Renal pelvis (tissue), 1 donor: ENCODE measurements at regions not wholly inside any gene's neighbourhood (a gene's known extent, or its start where the extent isn't known, plus 50 kb on each side); places are given as distances from the start of the nearest gene placed in this dataset.
"Not testable (repeated sequence)": the region's sequence is repeated elsewhere in the genome, so short reads cannot be mapped to it uniquely, and the experiment has no call there.

Experiments used
- DNase-seq: peaks from one replicate; pipeline ENCODE4 v3.0.0-alpha.2; 2013

DNA sequence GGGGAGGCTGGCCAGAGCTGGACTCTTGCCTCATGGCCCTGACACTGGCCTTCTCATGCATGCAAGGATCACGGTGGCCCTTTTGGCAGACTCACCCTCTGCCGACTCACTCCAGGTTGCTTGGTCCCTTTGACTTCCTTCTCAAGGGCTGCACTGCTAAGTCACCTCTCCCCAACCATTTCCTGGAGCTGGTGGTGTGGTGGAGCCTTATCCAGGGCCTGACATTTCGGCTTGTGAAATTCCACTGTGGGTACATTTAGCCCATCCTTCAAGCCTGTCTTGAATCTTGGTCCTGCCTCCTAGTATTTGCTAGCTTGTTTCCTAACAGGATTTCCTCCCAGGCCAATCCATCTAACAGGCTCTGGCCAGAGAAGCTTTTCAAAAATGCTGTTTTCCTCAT lies 52.6 kb upstream of the JUN start:
- DNase-seq, result no peak

DNA sequence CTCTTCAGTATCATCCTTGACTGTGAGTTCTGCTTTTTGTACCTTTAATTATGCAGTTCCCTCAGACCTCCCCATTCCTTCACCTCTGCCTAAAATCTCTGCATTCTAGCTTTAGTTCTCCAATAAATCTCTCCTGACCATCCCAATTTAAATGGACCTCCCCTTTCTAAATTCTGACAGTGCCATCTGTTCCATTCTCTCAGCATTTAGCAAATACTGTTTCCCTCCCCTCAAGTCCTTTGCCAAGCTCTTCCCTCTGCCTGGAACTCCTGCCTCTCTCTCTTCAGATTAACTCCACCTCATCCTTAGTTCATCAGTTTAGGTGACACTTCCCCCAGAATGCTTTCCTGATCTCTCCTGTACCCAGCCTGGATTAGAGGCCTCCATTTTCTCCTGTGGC lies 54.0 kb upstream of the JUN start:
- DNase-seq, result no peak

DNA sequence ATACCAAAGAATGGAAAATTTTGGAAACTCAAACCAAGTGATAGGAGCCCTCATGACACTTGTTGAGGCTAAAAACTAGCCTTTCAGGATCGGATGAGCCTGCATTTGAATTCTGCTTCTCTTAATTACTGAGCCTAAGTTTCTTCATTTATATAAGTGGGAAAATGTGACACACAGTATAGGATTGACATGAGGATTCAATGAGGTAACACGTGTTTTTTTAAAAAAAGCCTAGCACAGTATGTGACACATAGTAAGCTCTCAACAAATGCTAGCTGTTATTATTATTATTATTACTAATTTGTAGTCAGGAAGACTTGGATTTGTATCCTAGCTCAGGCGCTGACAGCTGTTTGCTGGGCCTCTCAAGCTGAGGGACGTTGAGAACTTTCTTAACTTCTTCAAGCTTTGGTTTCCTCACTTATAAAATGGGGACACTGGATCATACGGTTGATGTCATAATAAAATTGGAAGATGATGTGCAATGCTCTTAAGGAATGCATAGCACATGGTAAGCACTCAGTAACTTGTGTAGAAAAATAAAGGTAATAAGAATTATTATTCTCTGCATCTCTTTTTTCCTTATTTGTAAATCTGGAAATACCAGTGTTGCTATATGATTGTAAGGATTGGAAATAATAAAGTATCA lies 55.4 kb upstream of the JUN start:
- DNase-seq, result no peak

DNA sequence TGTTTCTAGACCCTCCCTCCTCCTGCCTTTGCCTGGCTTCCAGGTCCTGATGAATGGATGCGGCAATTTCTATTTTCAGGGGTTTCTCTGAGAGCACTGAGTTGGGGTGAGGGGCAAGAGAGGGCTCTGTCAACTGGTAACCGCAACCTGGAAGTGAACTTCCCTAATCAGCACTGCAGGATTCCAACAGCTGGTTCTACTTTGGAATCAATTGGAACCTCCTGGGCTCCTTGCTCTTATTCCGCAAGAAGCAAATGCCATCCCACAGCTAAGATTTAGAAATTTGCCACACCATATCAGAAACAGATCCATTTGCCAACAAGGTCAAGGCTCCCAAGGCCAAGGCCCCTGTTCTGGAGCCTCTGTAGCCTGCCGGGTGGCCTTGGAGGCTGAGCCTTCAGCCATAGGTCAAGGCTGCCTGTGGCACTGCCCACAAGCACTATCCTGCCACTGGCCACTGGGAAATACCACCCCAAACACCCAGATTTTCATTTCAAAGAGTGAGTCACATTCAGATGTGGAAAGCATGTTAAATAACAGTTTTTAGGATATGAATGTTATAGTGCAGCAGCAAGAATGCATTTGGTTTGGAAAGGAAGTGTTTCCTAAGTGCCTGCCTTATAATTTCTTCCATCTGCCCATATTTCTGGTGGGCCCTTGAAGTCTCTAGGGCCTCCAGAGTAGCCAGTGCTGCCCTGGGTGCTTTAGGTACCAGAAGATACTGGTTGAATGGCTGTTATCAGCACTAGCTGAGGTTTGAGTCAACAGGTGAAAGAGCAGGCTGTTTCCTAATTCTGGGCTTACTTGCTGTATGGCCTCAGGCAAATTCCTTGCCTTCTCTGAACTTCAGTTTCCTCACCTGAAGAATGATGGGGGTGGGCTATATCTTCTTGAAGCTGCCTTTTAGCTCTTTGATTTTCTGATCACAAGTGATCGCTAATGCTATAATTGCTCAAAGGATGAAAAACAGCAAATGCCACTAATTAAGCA lies 56.3 kb upstream of the JUN start:
- no peak for DNase-seq

DNA sequence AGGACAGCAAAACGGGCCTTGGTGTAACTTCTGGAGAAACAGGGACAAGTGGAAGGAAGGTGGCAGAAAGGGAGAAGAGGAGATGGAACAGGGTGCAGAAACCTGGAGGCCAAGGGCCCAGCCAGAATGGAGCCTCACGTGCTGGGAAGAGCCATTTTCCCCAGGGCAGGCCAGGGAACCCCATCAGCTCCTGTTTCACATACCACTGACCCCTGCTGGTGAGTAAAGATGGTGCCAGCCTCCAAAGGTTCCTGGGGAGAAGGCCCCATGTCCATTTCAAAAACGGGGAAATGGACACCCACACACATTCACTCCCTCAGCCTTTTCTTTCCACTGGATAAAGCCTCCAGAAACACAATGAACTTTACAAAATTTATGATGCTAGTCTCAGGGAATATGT lies 57.6 kb upstream of the JUN start:
- DNase-seq, result no peak

DNA sequence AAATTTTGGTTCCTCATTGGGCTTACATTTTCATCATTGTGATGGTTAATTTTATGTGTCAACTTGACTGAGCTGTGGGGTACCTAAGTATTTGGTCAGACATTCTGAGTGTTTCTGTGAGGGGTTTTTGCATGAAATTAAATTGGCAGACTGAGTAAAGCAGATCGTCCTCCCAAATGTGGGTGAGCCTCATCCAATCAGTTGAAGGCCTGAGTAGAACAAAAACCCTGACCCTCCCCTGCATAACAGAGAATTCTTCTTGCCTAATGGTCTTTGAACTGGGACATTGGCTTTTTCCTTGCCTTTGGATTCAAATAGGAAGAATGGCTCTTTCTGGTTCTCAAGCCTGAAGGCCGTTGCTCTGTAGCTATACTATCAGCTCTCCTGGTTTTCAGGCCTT lies 59.1 kb upstream of the JUN start:
- no peak for DNase-seq

DNA sequence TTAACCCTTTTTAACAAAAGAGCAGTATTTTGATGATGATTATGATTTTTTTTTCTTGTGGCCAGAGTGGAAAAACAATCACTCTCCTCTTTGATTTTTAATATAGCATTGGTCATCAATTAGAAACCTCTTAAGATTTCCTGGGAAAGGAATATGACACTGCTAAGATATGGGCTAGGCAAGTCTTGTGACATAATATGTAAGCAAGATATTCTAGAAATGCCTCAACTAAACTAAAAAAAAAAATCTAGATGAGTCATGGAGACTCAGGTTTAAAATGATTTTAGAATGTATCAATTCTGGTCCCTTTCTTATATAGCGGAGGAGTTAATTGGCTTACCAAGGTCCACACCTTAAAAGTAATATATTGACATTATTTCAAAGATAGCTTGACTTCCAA lies 60.3 kb upstream of the JUN start:
- DNase-seq, result no peak

DNA sequence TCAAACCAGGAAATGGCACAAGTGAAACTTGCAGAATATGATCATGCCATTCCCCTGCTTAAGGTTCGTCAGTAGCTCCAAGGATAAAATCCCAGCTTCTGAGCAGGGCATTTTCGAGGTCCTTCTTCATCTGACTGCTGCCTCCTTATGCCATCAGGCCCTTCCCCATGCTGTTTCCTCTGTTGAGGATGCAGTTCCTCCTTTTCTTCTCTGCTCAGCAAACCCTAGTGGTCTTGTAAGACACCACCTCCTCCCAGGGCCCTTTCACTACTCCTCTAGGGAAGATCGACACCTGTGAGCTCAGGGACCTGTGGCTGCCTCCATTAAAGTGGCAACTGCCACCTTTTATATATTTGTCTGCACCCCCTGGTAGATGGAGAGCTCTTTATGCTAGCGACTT lies 62.1 kb upstream of the JUN start:
- DNase-seq, result no peak

DNA sequence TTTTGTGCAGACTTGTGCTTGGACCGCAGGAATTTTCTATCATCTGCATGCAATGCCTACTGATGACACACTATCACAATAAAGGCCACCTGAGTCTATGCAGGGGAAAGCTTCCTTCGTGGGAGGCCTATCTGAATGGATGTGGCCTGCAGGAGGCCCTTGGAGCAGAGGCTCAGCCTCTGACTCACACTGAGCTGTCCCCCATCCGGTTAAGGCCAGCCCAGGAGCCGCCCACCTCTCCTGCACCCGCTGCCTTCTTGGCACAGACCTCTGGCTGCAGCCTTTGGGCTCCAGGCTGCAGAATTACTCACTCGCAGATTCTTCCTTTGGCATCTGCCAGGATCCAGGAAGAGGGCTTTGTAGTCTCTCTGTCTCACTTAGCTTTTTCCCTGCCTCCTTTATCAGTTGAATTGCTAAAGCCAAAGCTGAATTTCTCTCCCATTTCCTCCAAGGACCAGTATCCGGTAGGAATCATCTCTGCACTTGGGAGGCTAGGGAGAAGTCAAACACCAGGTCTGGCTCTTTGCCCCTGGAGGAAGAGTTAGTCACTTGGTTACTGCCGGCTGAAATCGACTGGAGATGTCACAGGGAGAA lies 65.1 kb upstream of the JUN start:
- no peak for DNase-seq

DNA sequence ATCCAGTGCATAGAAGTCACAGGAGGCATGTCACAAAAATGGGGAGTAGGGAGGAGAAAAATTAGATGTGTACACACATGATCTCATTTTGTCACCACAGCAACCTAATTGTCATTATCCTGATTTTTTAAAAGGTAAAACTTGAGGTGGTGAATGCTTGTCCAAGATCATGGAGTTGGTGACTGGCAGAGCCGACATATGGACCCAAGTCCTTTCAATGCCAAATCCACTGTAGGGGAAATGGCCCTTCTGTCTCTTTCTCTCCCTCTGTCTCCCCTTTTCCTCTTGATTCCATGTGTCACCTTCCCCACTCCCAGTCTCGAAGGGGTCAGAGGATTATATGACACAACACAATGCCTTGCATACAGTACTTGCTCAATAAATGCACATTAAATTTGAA lies 65.7 kb upstream of the JUN start:
- no peak for DNase-seq

DNA sequence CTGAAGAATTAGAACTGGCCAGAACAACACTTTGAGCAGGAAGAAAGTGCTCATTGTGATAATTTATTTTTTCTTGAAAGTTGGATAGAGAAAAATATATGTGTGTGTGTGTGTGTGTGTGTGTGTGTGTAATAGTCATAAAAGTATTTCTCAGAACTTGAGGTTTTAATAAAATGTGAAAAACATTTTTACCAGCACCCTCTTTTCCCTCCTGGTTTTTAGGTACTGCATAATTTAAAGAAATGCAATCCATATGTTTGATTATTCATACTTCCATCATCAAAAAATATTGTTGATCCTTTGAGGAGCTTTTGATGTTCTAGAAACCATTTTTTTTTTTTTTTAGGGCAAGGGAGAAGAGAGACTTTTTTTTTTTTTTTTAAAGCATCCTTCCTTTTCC lies 66.8 kb upstream of the JUN start:
- DNase-seq, result no peak

DNA sequence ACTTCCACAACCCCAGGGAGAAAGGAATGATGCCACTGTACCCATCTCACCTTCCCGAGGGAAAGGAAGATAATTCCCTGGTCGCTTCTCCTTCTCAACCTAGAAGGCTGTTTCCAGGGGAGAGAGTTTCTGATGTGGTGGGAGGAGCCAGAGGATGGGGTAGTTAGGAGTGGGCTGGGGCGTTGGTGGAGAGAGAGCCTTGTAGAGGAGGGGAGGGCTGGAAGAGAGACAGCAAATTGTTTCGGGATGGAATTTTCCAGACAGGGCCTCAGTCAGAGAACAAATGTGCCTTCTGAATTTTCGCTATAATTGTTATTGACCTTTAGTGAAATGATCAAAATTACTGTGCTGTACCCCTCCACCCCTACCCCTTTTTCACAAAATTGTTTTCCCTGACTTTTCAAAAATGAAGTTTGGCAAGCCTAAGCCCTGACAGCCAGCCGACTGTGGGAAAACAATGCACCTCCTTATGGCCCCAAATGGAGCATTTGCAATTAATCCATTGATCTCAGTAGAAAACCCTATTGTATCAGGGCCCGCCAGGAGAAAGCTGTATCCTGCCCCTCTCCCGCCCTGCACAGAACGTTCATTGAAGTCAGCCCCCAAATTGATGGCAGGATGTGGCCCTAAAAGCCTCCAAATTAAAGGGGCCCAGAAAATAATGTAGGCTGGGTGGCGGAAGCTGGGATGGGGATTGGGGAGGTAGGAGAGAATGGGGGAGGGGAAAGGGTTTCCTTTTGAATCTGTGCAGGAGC lies 69.1 kb upstream of the JUN start:
- no peak for DNase-seq

DNA sequence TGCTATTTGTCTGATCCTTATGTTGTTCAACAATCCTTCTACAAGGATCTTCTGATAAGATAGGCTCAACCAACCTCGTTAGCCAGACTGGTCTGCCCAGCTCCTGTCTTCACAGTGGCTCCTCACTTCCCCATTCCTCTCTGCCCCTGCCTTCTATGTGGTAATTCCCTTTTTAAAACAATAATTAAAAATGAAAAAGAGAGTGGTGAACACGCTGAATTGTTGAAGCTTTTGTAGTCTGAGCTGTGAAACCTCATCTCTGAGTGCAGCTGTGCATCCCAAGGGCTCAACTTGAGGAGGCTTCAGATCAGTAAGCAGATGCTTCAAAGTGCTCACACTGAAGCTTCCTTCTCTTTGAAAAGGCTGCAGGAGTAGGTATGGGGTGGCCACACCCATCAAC lies 70.7 kb upstream of the JUN start:
- DNase-seq, result no peak

DNA sequence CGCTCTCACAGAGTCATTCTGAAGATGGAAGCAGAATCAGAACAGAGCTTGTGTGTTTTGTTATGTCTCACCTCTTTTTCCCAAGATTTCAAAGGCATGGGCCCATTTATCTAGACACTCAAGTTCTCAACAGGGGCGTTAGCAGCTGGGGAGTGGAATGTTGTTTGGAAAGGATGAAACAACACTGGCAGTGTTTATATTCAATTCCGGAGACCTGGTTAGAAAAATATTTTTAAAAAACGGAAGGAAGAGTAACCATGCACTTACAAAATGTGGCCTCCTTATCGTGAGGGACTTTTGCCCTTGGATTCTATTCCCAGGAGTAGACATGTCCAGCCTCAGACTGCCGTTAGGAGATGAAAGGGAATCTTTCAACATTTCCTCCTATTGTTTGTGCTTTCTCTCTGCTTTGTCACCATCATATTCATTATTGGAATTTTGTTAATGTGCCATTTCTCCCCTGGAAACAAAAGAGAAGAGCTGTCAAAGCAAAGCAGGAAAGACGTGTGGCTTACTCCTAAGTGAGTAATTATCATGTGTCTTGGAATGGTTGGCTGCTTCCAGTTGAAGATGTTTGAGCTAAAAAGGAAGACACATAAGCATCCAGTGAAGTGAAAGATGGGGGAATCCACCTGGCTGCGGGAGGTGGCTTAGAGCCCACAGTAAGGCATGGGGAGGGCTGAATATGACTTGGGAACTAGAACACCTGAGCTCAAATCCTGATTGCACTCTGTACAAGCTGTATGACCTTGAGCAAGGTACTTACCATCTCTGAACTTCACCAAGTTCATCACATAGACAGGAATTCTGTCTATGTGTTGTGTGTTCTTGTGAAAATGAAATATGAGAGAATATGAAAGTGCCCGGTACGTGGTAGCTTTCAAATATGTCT lies 71.7 kb upstream of the JUN start:
- DNase-seq, result no peak

DNA sequence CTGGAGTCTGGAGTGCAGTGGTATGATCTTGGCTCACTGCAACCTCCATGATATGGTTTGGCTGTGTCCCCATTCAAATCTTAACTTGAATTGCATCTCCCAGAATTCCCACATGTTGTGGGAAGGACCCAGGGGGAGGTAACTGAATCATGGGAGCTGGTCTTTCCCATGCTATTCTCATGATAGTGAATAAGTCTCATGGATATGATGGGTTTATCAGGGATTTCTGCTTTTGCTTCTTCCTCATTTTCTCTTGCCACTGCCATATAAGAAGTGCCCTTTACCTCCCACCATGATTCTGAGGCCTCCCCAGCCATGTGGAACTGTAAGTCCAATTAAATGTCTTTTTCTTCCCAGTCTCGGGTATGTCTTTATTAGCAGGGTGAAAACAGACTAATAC lies 72.4 kb upstream of the JUN start:
- DNase-seq, result not testable (repeated sequence)

DNA sequence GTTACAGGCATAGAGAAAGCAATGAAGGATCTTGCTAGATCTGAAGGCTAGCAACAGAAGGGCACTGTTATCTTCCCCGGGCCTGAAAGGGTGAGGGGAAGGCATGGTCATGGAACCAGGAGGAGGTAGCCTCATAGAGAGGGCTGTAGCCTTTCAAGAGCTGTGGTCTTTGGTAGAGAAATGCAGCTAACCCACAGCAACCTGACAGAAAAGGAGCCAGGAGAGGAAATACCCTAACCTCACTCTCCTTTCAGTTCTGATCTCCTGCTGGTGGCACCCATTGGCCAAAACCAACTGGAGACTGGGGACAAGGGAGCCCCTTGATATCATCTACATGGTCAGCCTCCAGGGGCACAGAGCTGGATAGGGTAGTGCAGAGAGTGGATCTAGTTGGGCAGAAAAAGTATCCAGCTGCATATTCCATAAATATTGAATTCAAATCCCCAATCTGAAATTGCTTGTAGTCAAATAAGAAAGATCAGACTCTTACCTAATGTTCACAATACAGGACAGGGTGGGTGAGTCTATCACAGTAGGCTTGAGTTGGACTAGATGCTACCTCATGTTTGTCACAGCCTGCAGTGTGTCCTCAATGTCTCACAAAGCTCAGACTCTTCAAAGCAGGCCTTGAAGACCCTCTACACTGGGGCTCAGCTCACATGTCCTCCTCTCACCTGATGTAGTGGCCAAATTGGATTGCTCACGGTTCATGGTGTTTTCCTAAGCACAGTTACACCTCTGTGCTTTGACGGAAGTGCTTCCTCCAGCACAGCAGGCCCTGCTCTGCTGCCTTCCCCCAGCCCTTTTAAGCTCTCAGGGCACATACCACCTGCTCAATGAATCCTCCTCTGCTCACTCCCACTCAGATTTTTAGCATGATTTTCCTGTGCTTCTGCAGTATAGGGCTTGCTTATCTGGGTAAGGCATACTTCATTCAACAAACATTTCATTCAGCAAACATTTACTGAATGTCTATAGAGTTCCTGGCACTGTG lies 74.1 kb upstream of the JUN start:
- DNase-seq, result no peak

DNA sequence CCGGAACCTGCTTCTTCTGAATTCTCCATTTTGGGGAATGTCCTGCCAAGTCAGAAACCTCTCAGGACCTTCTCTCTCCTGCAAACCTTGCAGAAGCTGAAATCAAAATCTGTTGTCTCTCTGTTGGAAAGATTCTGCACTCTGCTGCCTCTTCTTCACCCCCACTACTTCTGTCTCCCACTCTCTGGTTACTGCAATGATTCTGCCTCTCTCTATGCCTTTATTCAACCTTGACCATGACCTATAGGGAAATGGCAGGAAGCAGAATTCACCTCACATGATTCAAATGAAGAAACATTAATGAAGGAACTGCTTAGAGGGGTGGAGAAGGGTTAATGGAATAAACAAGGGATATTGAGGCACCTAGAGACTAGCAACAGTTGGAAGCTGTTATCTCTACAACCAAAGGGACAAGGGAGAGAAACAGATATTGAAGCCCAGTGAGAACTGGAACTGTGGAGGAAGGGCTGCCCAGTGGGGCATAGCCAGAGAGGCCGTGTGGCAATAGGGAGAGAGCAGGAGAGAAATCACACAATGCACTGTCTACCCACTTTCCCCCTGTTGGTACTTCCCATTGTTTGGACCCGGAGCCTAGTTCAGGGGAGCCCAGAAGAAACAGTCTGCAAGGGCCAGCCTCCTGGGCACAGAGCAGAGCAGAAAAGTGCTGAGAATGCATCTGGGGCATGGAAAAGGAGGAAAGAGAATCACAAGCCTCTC lies 76.1 kb upstream of the JUN start:
- DNase-seq, result no peak

DNA sequence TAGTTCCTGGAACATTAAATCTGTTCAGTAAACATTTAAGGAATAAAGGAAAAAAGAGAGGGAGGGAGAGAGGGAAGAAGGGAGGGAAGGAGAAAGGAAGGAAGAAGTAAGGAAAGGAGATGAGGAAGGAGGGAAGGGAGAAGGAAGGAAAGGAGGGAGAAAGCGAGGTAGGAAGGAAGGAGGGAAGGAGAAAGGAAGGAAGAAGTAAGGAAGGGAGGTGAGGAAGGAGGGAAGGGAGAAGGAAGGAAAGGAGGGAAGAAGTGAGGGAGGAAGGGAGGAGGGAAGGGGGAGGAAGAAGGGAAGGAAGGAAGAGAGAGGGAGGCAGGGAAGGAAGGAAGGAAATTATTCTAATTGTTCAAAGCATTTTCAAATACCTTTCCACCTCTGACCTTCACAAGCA lies 77.2 kb upstream of the JUN start:
- DNase-seq, result no peak

DNA sequence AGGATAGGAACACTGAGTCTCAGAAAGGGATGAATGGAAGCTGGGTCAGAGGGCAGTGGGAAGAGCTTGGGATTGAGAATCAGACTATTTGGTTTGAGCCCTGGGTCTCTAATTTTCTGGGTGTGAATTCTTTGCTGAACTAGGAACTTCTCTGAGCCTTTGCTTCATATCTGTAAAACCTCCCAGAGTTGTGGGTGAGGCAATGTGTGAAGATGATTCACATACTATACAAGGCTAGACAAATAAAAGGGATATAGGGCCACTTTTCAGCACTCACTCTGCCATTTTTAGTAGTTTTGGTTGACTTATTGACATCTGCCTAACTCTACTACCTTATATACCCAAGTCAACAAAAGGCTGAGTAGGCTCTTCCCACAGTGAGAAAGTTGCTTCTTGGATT lies 77.7 kb upstream of the JUN start:
- no peak for DNase-seq
